ENCODE measurements at regions not wholly inside any gene's neighbourhood (a gene's known extent, or its start where the extent isn't known, plus 50 kb on each side); places are given as distances from the start of the nearest gene placed in this dataset.

- in situ Hi-C loops (cut with HindIII; ENCODE audit: low pct_unique_long_range_greater_than_20kb, low sequenced_read_pairs) (no loop called here), intact Hi-C loops (cut with micrococcal nuclease; ENCODE audit: unreplicated experiment) (no loop called here)
- ATAC-seq: no peak
- TF ChIP-seq REST (IDR thresholded peaks at IDR 0.05; ENCODE audit: insufficient read depth in 1 of 2, low read depth in 2 of 2, low read length in 1 of 2): no peak
- no peak for TF ChIP-seq SIN3A (IDR thresholded peaks at IDR 0.05; ENCODE audit: borderline replicate concordance, insufficient read depth, low read depth, low read length)
- TF ChIP-seq POLR2AphosphoS5 (IDR thresholded peaks at IDR 0.05; ENCODE audit: low read depth, low read length): no peak
- H3K27ac ChIP-seq (ENCODE audit: low read length): no peak overlapping the region
- no peaks in the 10 kb centered on the region for H3K9me3 ChIP-seq (ENCODE audit: control insufficient read depth, insufficient read depth, low read depth, low read length)
- H3K4me3 ChIP-seq (ENCODE audit: low read depth in 2 of 2, low read length in 2 of 2): no peak overlapping the region
- BruUV-seq (replicated peaks): no TSS peak
- H3K4me1 ChIP-seq (ENCODE audit: control insufficient read depth, insufficient read depth, low read length): 0 out of 2 replicates have a peak, but pooled peaks cover 3% of the 10 kb centered on the region
- no peak for DNase-seq (ENCODE audit: low read depth, low spot score)
- no peaks in the 10 kb centered on the region for H3K27me3 ChIP-seq (ENCODE audit: control insufficient read depth, insufficient read depth, low read length)
- ChIA-PET POLR2A (no interaction called here), CTCF (no interaction called here)
- H3K36me3 ChIP-seq (ENCODE audit: control insufficient read depth, insufficient read depth, low read length): no peaks in the 10 kb centered on the region
Measured at GRCh38 chr6:4291453-4292403, 156.4 kb upstream of the ECI2 start.

GRCh38 chr6:4289770-4290320 lies 154.5 kb upstream of the ECI2 start:
- BruUV-seq (replicated peaks): no TSS peak

More at GRCh38 chr6:4289770-4290320, 154.5 kb upstream of the ECI2 start:
- CTCF ChIA-PET: interaction anchor here (0.6 kb wide), 1 partner anchor 480 kb away, joined by 3 read pairs; no protein-coding TSS in a partner anchor
- H3K4me3 ChIP-seq (ENCODE audit: low read depth in 2 of 2, low read length in 2 of 2): no peak overlapping the region
- H3K36me3 ChIP-seq (ENCODE audit: control insufficient read depth, insufficient read depth, low read length): no peaks in the 10 kb centered on the region
- in situ Hi-C loops (cut with HindIII; ENCODE audit: low pct_unique_long_range_greater_than_20kb, low sequenced_read_pairs) (no loop called here), intact Hi-C loops (cut with micrococcal nuclease; ENCODE audit: unreplicated experiment) (no loop called here)
- POLR2A ChIA-PET: interaction anchor here (0.6 kb wide), 1 partner anchor 1222 kb away, joined by 4 read pairs; no protein-coding TSS in a partner anchor
- H3K27me3 ChIP-seq (ENCODE audit: control insufficient read depth, insufficient read depth, low read length): no peaks in the 10 kb centered on the region
- ATAC-seq: 0 out of 2 replicates have a peak, but pooled peaks have one; percentile 30
- H3K9me3 ChIP-seq (ENCODE audit: control insufficient read depth, insufficient read depth, low read depth, low read length): no peaks in the 10 kb centered on the region
- DNase-seq (ENCODE audit: low read depth, low spot score): no peak
- 0 out of 2 replicates have a peak, but pooled peaks cover 3% of the 10 kb centered on the region for H3K4me1 ChIP-seq (ENCODE audit: control insufficient read depth, insufficient read depth, low read length)
- H3K27ac ChIP-seq (ENCODE audit: low read length): no peak overlapping the region
- TF ChIP-seq TCF7L2 (IDR thresholded peaks at IDR 0.05; ENCODE audit: low read depth, low read length): no peak
- no peak for TF ChIP-seq REST (IDR thresholded peaks at IDR 0.05; ENCODE audit: insufficient read depth in 1 of 2, low read depth in 2 of 2, low read length in 1 of 2)

Measured in Panc1 (cell line).